PFSK-1 (cell line): ENCODE measurements at regions not wholly inside any gene's neighbourhood (a gene's known extent, or its start where the extent isn't known, plus 50 kb on each side); places are given as distances from the start of the nearest gene placed in this dataset.

ENCODE experiments used
- FOXP2 ChIP-seq: optimal IDR thresholded peaks from 2 replicates; pipeline ENCODE3; 2011; ENCODE audit warnings: borderline replicate concordance, control low read depth, inconsistent platforms; ENCODE audit not compliant: insufficient read depth; ENCODE audit errors: extremely low read length, extremely low read depth
- POLR2AphosphoS5 ChIP-seq: IDR thresholded peaks from 2 replicates; pipeline ENCODE4 v1.6.1; 2012; ENCODE audit warnings: low read depth, mild to moderate bottlenecking, control low read depth, low read length, moderate library complexity
- SIN3A ChIP-seq: IDR thresholded peaks from 2 replicates; pipeline ENCODE4 v1.6.1; 2012; ENCODE audit warnings: mild to moderate bottlenecking, low read length, moderate library complexity, borderline replicate concordance; ENCODE audit not compliant: insufficient read depth
- TAF1 ChIP-seq: IDR thresholded peaks from 2 replicates; pipeline ENCODE4 v1.6.1; 2012; ENCODE audit warnings: low read length, control low read depth, borderline replicate concordance; ENCODE audit not compliant: insufficient read depth

- TF ChIP-seq TAF1 = no peak
- TF ChIP-seq POLR2AphosphoS5 = no peak
- no peak for TF ChIP-seq SIN3A
- TF ChIP-seq FOXP2 = no peak
Measured at GRCh38 chrX:118198577-118198976, 82.0 kb upstream of the KLHL13 start.
